Natural killer cell (primary cell): ENCODE measurements at regions not wholly inside any gene's neighbourhood (a gene's known extent, or its start where the extent isn't known, plus 50 kb on each side); places are given as distances from the start of the nearest gene placed in this dataset.

ENCODE experiments used
- ATAC-seq, 3 donors: fragments of 150-1000 bp in 2 of 3; fragments of 200-7000 bp in 1 of 3; cut with Tn5 transposase; 1 replicate in 1 of 3; 2 replicates in 2 of 3; pipeline ENCODE4 v1.10.0; 2021; ENCODE audit warnings: mild to moderate bottlenecking in 2 of 3, moderate library complexity in 2 of 3
- DNase-seq, 2 donors: peaks; one replicate each; pipeline versions ENCODE4 v3.0.0 to v3.0.0-alpha.2; 2013 to 2021; ENCODE audit warnings: mixed read lengths in 1 of 2
- H3K27ac ChIP-seq: one replicate; pipeline ENCODE4 v1.5.1; 2013; ENCODE audit warnings: mild to moderate bottlenecking, low read length
- H3K27me3 ChIP-seq: one replicate; pipeline ENCODE4 v1.6.1; 2013; ENCODE audit warnings: low read length; ENCODE audit not compliant: control insufficient read depth, insufficient read depth
- H3K36me3 ChIP-seq: one replicate; pipeline ENCODE4 v1.6.1; 2013; ENCODE audit warnings: low read length; ENCODE audit not compliant: control insufficient read depth, insufficient read depth
- H3K4me1 ChIP-seq: one replicate; pipeline ENCODE4 v1.6.1; 2013; ENCODE audit warnings: low read length; ENCODE audit not compliant: control insufficient read depth, insufficient read depth
- H3K4me3 ChIP-seq: one replicate; pipeline ENCODE4 v1.5.1; 2013; ENCODE audit warnings: low read length
- H3K9me3 ChIP-seq: one replicate; pipeline ENCODE4 v1.6.1; 2013; ENCODE audit warnings: low read length; ENCODE audit not compliant: control insufficient read depth, insufficient read depth
- H3K27ac Mint-ChIP-seq, 2 donors: one replicate each; pipeline ENCODE4 v1.8.0; 2022; ENCODE audit warnings: mild to moderate bottlenecking in 2 of 2, mixed read lengths in 2 of 2, moderate library complexity in 1 of 2
- H3K27me3 Mint-ChIP-seq, 2 donors: one replicate each; pipeline ENCODE4 v1.8.0; 2022; ENCODE audit warnings: low read depth in 2 of 2, mixed read lengths in 2 of 2
- H3K36me3 Mint-ChIP-seq: one replicate; pipeline ENCODE4 v1.8.0; 2022; ENCODE audit warnings: mixed read lengths
- H3K4me1 Mint-ChIP-seq, 2 donors: one replicate each; pipeline ENCODE4 v1.8.0; 2022; ENCODE audit warnings: mixed read lengths in 2 of 2
- H3K4me3 Mint-ChIP-seq: one replicate; pipeline ENCODE4 v1.8.0; 2022; ENCODE audit warnings: mild to moderate bottlenecking, moderate library complexity, mixed read lengths
- H3K9me3 Mint-ChIP-seq, 2 donors: one replicate each; pipeline ENCODE4 v1.8.0; 2022; ENCODE audit warnings: mixed read lengths in 2 of 2
- WGBS: methylation state at CpG from one replicate; pipeline ENCODE4 v1.1.7; 2013; ENCODE audit warnings: missing lambda C conversion rate; ENCODE audit not compliant: insufficient coverage; 5-methylcytosine and 5-hydroxymethylcytosine counted together
- intact Hi-C: fragments of 100-400 bp; cut with micrococcal nuclease; formaldehyde crosslinking; loops from one replicate; pipeline ENCODE4 v1.14.2; 2022
- TF ChIP-seq, protein P1 (sequence below): fragments of 200-600 bp; IDR thresholded peaks from one replicate; pipeline ENCODE4 v1.8.0; 2022; ENCODE audit warnings: antibody characterized with exemption

DNA sequence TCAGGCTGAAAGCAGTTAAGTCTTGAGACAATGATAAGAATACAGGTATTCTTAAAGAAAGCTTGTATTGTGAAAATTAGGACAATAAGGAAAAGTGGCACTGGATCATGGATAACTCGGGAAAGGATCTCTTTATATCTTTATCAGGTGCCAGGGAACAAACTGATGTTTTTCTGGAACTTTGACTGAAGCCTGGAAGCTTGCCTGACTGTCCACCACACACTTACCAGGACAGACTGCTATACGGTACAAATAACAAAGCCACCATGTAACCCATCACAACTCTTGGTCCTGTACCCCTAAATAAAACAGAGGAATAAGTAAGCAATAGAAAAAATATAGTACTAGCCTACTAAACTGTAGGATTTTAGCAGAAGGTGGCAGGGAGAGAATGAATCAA, 623.0 kb downstream of the OTOL1 start:
- H3K36me3 ChIP-seq = no peaks in the 10 kb centered on the region
- H3K4me3 Mint-ChIP-seq = no peak overlapping the region
- no peaks in the 10 kb centered on the region for H3K4me1 ChIP-seq
- no peaks in the 10 kb centered on the region for H3K4me1 Mint-ChIP-seq
- TF ChIP-seq, protein P1, sequence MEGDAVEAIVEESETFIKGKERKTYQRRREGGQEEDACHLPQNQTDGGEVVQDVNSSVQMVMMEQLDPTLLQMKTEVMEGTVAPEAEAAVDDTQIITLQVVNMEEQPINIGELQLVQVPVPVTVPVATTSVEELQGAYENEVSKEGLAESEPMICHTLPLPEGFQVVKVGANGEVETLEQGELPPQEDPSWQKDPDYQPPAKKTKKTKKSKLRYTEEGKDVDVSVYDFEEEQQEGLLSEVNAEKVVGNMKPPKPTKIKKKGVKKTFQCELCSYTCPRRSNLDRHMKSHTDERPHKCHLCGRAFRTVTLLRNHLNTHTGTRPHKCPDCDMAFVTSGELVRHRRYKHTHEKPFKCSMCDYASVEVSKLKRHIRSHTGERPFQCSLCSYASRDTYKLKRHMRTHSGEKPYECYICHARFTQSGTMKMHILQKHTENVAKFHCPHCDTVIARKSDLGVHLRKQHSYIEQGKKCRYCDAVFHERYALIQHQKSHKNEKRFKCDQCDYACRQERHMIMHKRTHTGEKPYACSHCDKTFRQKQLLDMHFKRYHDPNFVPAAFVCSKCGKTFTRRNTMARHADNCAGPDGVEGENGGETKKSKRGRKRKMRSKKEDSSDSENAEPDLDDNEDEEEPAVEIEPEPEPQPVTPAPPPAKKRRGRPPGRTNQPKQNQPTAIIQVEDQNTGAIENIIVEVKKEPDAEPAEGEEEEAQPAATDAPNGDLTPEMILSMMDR = no peak
- no peak overlapping the region for H3K27ac Mint-ChIP-seq
- WGBS = 22% methylated on average over 1 of the region's 2 CpGs
- H3K27me3 Mint-ChIP-seq = no peaks in the 10 kb centered on the region
- peaks cover 4 to 7% of the 10 kb centered on the region in 2 donors for H3K9me3 Mint-ChIP-seq
- no peak overlapping the region for H3K4me3 ChIP-seq
- H3K9me3 ChIP-seq = no peaks in the 10 kb centered on the region
- no peaks in the 10 kb centered on the region for H3K27me3 ChIP-seq
- intact Hi-C loops = no loop called here
- DNase-seq (no peak), ATAC-seq (no peak)
- H3K27ac ChIP-seq = no peak overlapping the region
- H3K36me3 Mint-ChIP-seq = no peaks in the 10 kb centered on the region

- DNase-seq (no peak), ATAC-seq (no peak)
- TF ChIP-seq, protein P1 = no peak
- Mint-ChIP-seq H3K36me3 (no peaks in the 10 kb centered on the region), H3K27me3 (no peaks in the 10 kb centered on the region), H3K27ac (no peak overlapping the region), H3K4me3 (no peak overlapping the region), H3K4me1 (no peaks in the 10 kb centered on the region), H3K9me3 (peaks cover 3 to 6% of the 10 kb centered on the region in 2 donors)
- 100% methylated on average over 1 of the region's 1 CpG for WGBS
- no peaks in the 10 kb centered on the region for H3K36me3 ChIP-seq
- intact Hi-C loops = no loop called here
- no peaks in the 10 kb centered on the region for H3K27me3 ChIP-seq
- no peaks in the 10 kb centered on the region for H3K4me1 ChIP-seq
- no peak overlapping the region for H3K4me3 ChIP-seq
- no peak overlapping the region for H3K27ac ChIP-seq
- H3K9me3 ChIP-seq = no peaks in the 10 kb centered on the region
Observed at GRCh38 chr3:162122405-162122804, 625.8 kb downstream of the OTOL1 start.

DNA sequence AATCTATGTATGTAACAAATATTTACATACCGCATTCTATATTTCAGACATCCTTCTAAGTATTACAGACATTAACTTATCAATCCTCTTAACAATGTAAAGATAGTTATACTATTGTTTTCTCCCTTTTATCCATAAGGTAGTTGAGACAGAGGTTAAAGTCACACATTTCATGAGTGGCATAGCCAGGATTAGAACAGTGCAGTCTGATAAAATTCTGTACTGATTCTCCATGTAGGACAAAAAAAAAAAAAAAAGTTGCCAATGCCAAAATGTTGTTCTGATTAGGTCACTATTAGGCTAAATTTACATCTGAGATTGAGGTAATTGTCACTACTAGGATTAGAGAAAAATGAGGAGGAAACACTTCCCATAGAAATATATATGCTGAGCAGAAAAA, 629.2 kb downstream of the OTOL1 start:
- no peak overlapping the region for H3K4me3 ChIP-seq
- Mint-ChIP-seq H3K27me3 (no peaks in the 10 kb centered on the region), H3K36me3 (no peaks in the 10 kb centered on the region), H3K9me3 (peaks cover 0 to 5% of the 10 kb centered on the region in 2 donors), H3K4me1 (no peaks in the 10 kb centered on the region), H3K4me3 (no peak overlapping the region), H3K27ac (no peak overlapping the region)
- TF ChIP-seq, protein P1 = no peak
- DNase-seq (no peak), ATAC-seq (no peak)
- no peaks in the 10 kb centered on the region for H3K4me1 ChIP-seq
- H3K36me3 ChIP-seq = no peaks in the 10 kb centered on the region
- H3K27me3 ChIP-seq = no peaks in the 10 kb centered on the region
- no peak overlapping the region for H3K27ac ChIP-seq
- no peaks in the 10 kb centered on the region for H3K9me3 ChIP-seq
- WGBS = no CpG with 5 or more reads among the region's 1 CpG
- intact Hi-C loops = no loop called here

DNA sequence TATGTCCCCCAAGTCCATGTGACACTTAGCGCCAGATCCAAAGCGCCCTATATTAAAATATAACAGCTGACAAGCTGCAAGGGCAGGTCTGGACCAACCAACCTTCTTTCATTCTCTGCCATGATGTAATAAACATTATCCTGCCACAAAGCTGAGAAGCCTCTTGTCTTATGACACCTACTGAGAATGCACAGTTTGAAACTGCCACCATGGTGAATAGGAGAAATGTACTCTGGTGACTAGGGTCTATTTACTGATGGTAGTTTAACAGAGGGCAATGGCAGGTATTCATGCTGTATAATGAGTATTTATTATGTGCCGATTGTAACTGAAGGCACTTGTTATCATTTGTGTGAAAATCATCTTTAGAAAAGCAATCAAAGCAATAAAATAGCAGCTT, 634.0 kb downstream of the OTOL1 start:
- Mint-ChIP-seq H3K27me3 (no peaks in the 10 kb centered on the region), H3K36me3 (no peaks in the 10 kb centered on the region), H3K27ac (no peak overlapping the region), H3K4me3 (no peak overlapping the region), H3K4me1 (no peaks in the 10 kb centered on the region), H3K9me3 (peaks cover 2% of the 10 kb centered on the region in 2 donors)
- no peak for DNase-seq
- Histone ChIP-seq H3K27ac (no peak overlapping the region), H3K9me3 (no peaks in the 10 kb centered on the region), H3K4me3 (no peak overlapping the region), H3K4me1 (no peaks in the 10 kb centered on the region), H3K27me3 (no peaks in the 10 kb centered on the region), H3K36me3 (no peaks in the 10 kb centered on the region)
- ATAC-seq = no peak
- intact Hi-C loops = no loop called here
- 92% methylated on average over 3 of the region's 3 CpGs for WGBS
- TF ChIP-seq, protein P1 = no peak
